ENCODE measurements at regions not wholly inside any gene's neighbourhood (a gene's known extent, or its start where the extent isn't known, plus 50 kb on each side); places are given as distances from the start of the nearest gene placed in this dataset.

GRCh38 chr2:168336786-168337388, 89.5 kb upstream of the STK39 start:
- no peaks in the 10 kb centered on the region for H3K79me2 ChIP-seq (ENCODE audit: insufficient read depth)
- H3K9me3 ChIP-seq (ENCODE audit: low read depth): no peaks in the 10 kb centered on the region
- TF ChIP-seq EZH2 (IDR thresholded peaks at IDR 0.05; ENCODE audit: insufficient read depth, poor library complexity, severe bottlenecking) (no peak), EZH2phosphoT487 (IDR thresholded peaks at IDR 0.05; ENCODE audit: insufficient read depth, low read depth) (no peak)
- in situ Hi-C loops (cut with MboI): loop anchor here (10.0 to 25.0 kb wide), 2 partner anchors 202 to 575 kb away; partner anchors contain the start of gene G6PC2
- no peak overlapping the region for H3K9ac ChIP-seq
- H3K4me2 ChIP-seq (ENCODE audit: unreplicated experiment): no peak overlapping the region
- no peak overlapping the region for H2AFZ ChIP-seq
- no peaks in the 10 kb centered on the region for H3K36me3 ChIP-seq (ENCODE audit: low read depth)
- H3K27ac ChIP-seq: no peak overlapping the region
- H3F3A ChIP-seq (ENCODE audit: insufficient read depth): no peaks in the 10 kb centered on the region
- H3K9me2 ChIP-seq (ENCODE audit: insufficient read depth): no peaks in the 10 kb centered on the region
- no peaks in the 10 kb centered on the region for H3K27me3 ChIP-seq (replicated peaks; ENCODE audit: insufficient read depth)
- no peaks in the 10 kb centered on the region for H3K4me1 ChIP-seq (ENCODE audit: insufficient read depth)
- no peak overlapping the region for H3K4me3 ChIP-seq
- no peak for DNase-seq
- 78 to 79% methylated on average over 6 of the region's 6 CpGs for WGBS, 2 experiments (ENCODE audit: low coverage in 1 of 2, low lambda C conversion rate in 2 of 2, missing lambda C conversion rate in 2 of 2)
- no peaks in the 10 kb centered on the region for H4K20me1 ChIP-seq (ENCODE audit: insufficient read depth)

- H2AFZ ChIP-seq: no peak overlapping the region
- no peaks in the 10 kb centered on the region for H3F3A ChIP-seq (ENCODE audit: insufficient read depth)
- H3K36me3 ChIP-seq (ENCODE audit: low read depth): no peaks in the 10 kb centered on the region
- in situ Hi-C loops (cut with MboI): loop anchor here (10.0 to 25.0 kb wide), 2 partner anchors 203 to 574 kb away; partner anchors contain the start of gene G6PC2
- no peak overlapping the region for H3K27ac ChIP-seq
- H3K4me3 ChIP-seq: no peak overlapping the region
- no peak overlapping the region for H3K9ac ChIP-seq
- no peak for DNase-seq
- no peaks in the 10 kb centered on the region for H4K20me1 ChIP-seq (ENCODE audit: insufficient read depth)
- no peaks in the 10 kb centered on the region for H3K9me3 ChIP-seq (ENCODE audit: low read depth)
- peaks cover 1% of the 10 kb centered on the region; the same call in 1 of the 2 replicates for H3K4me1 ChIP-seq (ENCODE audit: insufficient read depth)
- no peaks in the 10 kb centered on the region for H3K9me2 ChIP-seq (ENCODE audit: insufficient read depth)
- no peaks in the 10 kb centered on the region for H3K27me3 ChIP-seq (replicated peaks; ENCODE audit: insufficient read depth)
- no peak overlapping the region for H3K4me2 ChIP-seq (ENCODE audit: unreplicated experiment)
- 62 to 65% methylated on average over 3 of the region's 3 CpGs for WGBS, 2 experiments (ENCODE audit: low coverage in 1 of 2, low lambda C conversion rate in 2 of 2, missing lambda C conversion rate in 2 of 2)
- H3K79me2 ChIP-seq (ENCODE audit: insufficient read depth): no peaks in the 10 kb centered on the region
- TF ChIP-seq EZH2phosphoT487 (IDR thresholded peaks at IDR 0.05; ENCODE audit: insufficient read depth, low read depth): no peak
- no peak for TF ChIP-seq EZH2 (IDR thresholded peaks at IDR 0.05; ENCODE audit: insufficient read depth, poor library complexity, severe bottlenecking)
These were observed 90.9 kb upstream of the STK39 start for GRCh38 chr2:168338292-168338691.

DNA sequence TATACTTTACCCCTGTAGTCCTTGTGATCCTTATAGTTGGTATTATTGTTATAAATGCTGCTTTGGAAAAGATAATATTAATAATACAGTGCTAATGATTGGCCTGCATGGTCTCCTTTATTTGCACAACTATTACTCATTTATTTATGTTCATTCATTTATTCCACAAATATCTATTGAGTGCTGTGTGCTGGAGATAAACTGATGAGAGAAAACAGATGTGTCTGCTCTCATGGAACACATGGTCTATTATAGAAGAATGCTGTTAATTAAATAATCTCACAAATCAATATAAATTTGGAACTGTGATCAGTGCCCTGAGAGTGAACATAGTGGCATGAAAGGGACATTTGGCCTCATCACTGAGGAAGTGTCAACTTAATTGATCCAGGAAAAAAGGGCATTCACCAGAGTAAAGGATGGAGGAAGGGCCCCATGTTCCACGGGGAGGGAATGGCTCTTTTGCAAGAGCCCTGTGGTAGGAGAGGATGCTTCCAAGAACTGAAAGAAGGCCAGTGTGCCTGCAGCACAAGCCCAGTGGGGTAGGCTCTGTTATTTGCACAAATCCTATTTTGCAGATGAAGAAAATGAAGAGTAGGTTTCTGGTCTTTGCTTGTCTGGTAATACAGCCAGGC, 91.5 kb upstream of the STK39 start:
- H2AFZ ChIP-seq: no peak overlapping the region
- peaks cover 8% of the 10 kb centered on the region for H3K4me1 ChIP-seq (ENCODE audit: insufficient read depth)
- no peak overlapping the region for H3K9ac ChIP-seq
- 8 to 10% methylated on average over 1 of the region's 1 CpG for WGBS, 2 experiments (ENCODE audit: low coverage in 1 of 2, low lambda C conversion rate in 2 of 2, missing lambda C conversion rate in 2 of 2)
- no peak for DNase-seq
- H3F3A ChIP-seq (ENCODE audit: insufficient read depth): 0 out of 2 replicates have a peak, but pooled peaks cover 2% of the 10 kb centered on the region
- no peak overlapping the region for H3K4me3 ChIP-seq
- no peak for TF ChIP-seq EZH2phosphoT487 (IDR thresholded peaks at IDR 0.05; ENCODE audit: insufficient read depth, low read depth)
- no peak for TF ChIP-seq EZH2 (IDR thresholded peaks at IDR 0.05; ENCODE audit: insufficient read depth, poor library complexity, severe bottlenecking)
- no peaks in the 10 kb centered on the region for H4K20me1 ChIP-seq (ENCODE audit: insufficient read depth)
- no peaks in the 10 kb centered on the region for H3K9me2 ChIP-seq (ENCODE audit: insufficient read depth)
- H3K36me3 ChIP-seq (ENCODE audit: low read depth): no peaks in the 10 kb centered on the region
- H3K79me2 ChIP-seq (ENCODE audit: insufficient read depth): no peaks in the 10 kb centered on the region
- H3K27me3 ChIP-seq (replicated peaks; ENCODE audit: insufficient read depth): no peaks in the 10 kb centered on the region
- in situ Hi-C loops (cut with MboI): loop anchor here (10.0 to 25.0 kb wide), 2 partner anchors 204 to 573 kb away; partner anchors contain the start of gene G6PC2
- no peak overlapping the region for H3K27ac ChIP-seq
- no peaks in the 10 kb centered on the region for H3K9me3 ChIP-seq (ENCODE audit: low read depth)
- H3K4me2 ChIP-seq (ENCODE audit: unreplicated experiment): no peak overlapping the region

GRCh38 chr2:168340931-168341330, 93.5 kb upstream of the STK39 start:
- DNase-seq: peak; percentile 64
- no peaks in the 10 kb centered on the region for H3K9me3 ChIP-seq (ENCODE audit: low read depth)
- TF ChIP-seq EZH2 (IDR thresholded peaks at IDR 0.05; ENCODE audit: insufficient read depth, poor library complexity, severe bottlenecking) (no peak), EZH2phosphoT487 (IDR thresholded peaks at IDR 0.05; ENCODE audit: insufficient read depth, low read depth) (no peak)
- no peak overlapping the region for H3K27ac ChIP-seq
- 15 to 20% methylated on average over 5 of the region's 5 CpGs for WGBS, 2 experiments (ENCODE audit: low coverage in 1 of 2, low lambda C conversion rate in 2 of 2, missing lambda C conversion rate in 2 of 2)
- no peaks in the 10 kb centered on the region for H3K36me3 ChIP-seq (ENCODE audit: low read depth)
- no peaks in the 10 kb centered on the region for H3K9me2 ChIP-seq (ENCODE audit: insufficient read depth)
- peaks cover 13% of the 10 kb centered on the region for H3K4me1 ChIP-seq (ENCODE audit: insufficient read depth)
- in situ Hi-C loops (cut with MboI): loop anchor here (10.0 to 25.0 kb wide), 2 partner anchors 364 to 571 kb away; partner anchors contain the start of gene G6PC2
- H3K4me2 ChIP-seq (ENCODE audit: unreplicated experiment): no peak overlapping the region
- H3K79me2 ChIP-seq (ENCODE audit: insufficient read depth): no peaks in the 10 kb centered on the region
- H3F3A ChIP-seq (ENCODE audit: insufficient read depth): 0 out of 2 replicates have a peak, but pooled peaks cover 7% of the 10 kb centered on the region
- no peak overlapping the region for H3K9ac ChIP-seq
- no peaks in the 10 kb centered on the region for H3K27me3 ChIP-seq (replicated peaks; ENCODE audit: insufficient read depth)
- no peak overlapping the region for H3K4me3 ChIP-seq
- no peaks in the 10 kb centered on the region for H4K20me1 ChIP-seq (ENCODE audit: insufficient read depth)
- peak overlapping the region; percentile 27; the same call in 1 of the 2 replicates for H2AFZ ChIP-seq
